GM19025 (cell line): ENCODE measurements at regions not wholly inside any gene's neighbourhood (a gene's known extent, or its start where the extent isn't known, plus 50 kb on each side); places are given as distances from the start of the nearest gene placed in this dataset.

ENCODE experiments used
- ATAC-seq: cut with Tn5 transposase; IDR thresholded peaks from one replicate; pipeline ENCODE4 v1.9.1; 2021; ENCODE audit warnings: mild to moderate bottlenecking, low read depth, moderate library complexity; ENCODE audit not compliant: unreplicated experiment

DNA sequence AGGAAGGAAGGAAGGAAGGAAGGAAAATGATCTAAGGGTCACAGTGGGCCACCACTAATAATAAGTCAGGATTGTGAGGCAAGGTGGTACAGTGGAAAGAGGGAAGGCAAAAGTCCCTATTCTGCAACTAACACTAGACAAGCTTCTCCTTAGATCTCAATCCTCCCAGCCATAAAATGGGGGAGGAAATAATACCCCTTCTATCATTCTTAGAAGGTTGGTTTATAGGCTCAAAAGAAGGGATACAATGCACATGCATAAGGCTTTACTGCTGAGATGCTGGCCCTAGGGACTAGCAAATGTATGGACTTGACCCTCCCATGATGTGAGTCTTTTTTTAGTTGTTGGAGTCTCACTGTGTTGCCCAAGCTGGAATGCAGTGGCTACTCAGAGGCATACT, 167.7 kb upstream of the ZNF507 start:
- no peak for ATAC-seq

DNA sequence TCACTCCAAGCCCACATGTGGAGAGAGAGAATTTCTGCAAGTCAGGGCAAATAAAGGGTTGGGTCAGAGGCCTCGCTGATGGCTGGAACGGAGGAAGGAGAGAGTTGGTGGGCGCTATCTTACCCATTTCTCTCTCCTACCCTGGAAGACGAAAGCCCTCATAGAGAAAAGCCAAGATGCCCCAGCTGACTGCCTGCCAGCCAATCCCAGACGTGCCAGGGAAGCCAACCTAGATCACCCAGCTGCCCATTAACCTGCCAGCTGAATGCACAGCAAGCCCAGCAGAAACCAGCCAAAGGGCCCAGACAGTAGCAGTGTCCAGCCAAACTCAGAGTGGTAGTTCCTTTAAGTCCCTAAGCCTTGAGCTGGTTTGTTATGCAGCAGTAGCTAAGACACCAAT, 167.0 kb upstream of the ZNF507 start:
- ATAC-seq: no peak

DNA sequence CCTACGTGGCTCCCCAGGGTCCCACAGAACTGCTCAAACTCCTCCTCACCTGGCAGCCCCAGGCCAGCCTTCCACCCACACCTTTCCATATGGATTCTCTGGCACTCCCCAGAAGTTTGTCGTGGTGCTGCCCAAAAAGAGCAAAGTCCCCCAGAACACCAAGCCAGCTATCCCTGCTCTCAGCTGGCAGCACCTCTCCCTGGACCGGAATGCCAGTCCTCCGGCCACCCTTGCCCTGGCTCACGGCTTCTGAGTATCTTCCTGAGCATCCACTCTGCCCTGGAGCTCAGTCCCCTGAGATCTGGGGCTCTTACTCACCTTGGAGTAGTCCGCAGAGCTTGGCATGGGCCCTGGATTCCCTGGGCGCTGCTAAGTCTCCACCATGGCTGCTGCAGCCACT, 166.5 kb upstream of the ZNF507 start:
- no peak for ATAC-seq

DNA sequence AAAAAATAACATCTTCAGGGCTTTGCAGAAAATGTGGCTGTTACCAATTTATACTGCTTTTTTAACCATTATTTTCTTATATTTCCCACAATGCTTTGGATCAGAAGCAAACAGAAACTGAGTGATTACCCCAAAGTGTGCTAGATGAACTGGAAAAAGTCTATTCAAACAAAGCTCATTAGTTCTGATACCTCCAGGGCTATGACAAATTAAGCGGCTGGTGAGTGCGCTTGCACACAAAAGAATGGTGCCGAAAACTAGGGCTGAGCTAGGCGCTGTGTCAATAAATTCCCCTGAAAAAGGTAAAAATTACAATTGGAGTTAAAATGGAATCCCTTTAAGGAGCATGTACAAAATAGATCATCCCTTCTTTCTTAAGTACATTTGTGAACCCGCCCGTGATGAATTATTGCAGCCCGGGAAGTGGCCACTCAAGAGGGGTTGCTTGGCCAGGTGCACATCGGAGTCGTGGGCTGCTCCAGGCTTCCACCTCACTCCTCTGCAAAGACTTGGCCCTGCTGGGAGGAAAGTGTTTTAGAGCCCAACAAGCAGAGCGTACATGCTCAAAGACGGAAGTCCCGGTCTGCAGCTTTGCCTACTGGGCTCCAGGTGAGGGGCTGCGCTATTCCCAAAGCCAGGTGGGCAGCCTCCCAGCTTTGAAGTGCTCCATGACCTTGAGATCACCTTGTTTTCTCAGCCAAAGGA, 164.0 kb upstream of the ZNF507 start:
- ATAC-seq: no peak

DNA sequence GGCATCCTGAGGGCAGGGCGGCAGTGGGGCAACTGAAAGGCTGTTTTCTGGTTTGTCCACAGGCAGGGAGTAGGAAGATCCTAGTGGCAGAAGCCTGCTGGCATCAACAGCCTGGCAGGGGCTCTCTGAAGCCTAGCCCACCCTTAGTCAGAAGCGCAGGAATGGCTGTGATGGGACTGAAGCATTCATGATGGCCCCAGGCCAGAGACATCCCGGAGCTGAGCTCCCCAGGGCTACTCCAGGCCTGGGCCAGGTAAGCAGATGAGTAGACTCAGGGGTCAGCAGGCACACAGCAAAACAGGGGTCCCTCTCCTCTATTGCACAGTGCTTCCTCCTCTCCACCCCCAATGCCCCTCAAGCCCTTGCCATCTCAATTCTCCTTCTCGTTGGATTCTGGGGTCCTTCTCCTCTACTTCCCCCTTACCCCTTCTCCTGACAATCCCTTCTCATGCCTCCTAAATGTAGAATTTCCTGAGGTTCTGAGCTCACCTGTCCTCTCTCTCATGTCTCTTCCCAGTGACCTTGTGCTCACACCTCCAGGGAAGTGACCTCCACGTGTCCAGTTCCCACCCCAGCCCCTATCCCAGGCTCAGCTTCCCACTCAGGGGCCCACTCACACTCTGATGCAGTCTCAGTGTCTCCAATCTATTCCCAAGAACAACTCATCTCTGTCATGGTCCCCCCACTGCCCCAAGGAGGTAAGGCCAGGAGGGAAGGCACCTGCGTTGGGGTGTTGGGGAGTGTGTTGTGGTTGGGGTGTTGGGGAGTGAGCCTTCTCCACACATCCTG, 158.7 kb upstream of the ZNF507 start:
- no peak for ATAC-seq

DNA sequence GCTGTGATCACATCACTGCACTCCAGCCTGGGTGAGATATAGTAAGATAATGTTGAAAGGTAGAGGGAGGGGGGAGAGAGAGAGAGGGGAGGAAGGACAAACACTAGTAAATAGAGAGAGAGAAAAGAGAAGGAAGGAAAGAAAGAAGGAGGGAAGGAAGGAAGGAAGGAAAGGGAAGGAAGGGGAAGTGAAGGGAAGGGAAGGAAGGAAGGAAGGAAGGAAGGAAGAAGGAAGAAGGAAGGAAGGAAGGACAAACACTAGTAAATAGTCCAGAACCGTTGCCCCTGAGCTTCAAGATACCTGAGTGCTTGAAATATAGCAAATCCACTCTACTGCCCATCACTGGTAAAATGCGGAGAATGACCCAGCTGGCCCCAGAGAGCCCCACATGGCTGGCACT, 156.5 kb upstream of the ZNF507 start:
- ATAC-seq: no peak

DNA sequence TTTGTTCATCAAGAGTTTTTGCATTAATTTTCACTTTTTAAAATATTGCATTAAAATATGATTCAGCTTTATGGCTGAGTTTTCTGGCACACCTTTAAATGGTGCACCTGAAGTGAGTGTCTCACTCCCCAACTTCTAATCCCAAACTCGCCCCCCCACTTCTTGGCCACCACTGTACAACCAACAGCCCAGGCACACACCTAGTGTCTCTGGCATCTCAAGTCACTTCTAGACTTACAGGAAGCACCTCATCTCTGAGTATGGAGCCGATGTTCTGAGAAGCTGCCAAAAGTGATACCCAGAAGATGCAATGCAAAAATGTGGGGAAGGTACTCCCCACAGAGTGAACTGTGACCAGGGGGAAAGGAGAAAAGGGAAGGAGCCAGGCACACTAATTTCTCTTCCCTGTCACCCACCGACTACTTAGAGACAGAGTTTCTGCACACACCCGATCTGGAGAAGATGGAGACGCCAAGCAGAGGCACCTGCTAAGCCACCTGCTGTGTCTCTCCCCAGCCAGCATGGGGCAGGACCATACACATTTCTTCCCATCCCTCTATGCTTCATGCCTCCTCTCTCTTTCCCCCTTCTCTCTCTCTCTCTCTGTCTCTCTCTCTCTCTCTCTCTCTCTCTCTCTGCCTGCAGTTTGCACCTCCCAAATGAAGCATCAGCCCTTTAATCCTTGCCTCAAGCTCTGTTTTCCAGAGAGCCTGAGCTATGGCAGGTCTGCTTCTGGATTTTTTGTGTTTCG, 155.3 kb upstream of the ZNF507 start:
- no peak for ATAC-seq

DNA sequence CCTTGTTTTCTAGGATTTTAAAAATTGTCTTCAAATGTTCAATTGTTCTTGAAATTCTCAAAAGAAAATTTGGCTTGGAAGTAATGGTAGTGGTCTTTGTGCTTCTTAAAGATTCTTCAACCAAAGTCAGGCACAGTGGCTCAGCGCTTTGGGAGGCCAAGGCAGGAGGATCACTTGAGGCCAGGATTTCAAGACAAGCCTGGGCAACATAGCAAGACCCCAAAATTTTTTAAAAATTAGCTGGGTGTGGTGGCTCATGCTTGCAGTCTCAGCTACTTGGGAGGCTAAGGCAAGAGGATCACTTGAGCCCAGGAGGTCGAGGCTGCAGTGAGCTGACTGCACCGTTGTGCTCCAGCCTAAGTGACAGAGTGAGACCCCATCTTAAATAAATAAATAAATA, 153.5 kb upstream of the ZNF507 start:
- ATAC-seq: no peak

DNA sequence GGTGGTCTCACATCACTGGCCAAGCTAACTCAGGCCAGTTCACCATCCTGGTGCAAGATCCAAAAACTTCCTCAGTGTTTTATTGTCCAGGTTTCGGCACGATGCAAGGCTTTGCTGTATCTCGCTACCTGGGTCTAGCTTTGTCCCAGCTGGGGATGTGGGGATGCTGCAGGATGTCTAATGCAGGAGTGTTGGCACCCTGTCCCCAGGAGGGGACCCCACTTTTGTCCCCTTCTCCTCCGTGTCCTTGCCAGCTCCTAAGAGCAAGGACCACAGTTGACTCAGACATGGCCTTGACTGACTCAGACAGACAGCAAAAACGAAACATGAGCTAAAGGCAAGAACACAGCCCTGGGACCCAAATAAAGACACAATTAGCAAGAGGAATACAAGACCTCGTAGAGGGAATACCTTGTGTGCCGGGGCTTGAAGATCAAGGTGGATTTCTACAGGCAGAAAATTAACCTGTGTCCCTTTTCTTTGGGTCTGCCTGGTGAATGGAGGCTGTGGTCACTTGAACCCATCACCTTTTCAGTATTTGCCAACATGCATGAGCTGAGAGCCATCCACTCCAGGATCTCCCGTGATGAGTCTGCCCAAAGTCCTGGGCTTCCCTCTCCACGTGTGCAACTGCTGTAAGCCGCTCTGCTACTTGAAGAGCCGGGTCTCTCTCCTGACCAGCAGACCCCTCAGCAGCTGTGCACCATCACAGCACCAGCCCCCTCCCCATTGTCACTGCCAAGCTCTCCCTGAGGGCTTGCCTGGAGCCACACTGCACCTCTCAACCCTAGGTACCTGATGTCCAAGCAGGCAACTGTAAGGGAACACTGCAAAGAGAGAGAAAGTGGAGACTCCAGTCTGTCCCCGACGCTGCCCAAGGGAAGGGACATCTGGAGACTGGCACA, 149.5 kb upstream of the ZNF507 start:
- no peak for ATAC-seq

DNA sequence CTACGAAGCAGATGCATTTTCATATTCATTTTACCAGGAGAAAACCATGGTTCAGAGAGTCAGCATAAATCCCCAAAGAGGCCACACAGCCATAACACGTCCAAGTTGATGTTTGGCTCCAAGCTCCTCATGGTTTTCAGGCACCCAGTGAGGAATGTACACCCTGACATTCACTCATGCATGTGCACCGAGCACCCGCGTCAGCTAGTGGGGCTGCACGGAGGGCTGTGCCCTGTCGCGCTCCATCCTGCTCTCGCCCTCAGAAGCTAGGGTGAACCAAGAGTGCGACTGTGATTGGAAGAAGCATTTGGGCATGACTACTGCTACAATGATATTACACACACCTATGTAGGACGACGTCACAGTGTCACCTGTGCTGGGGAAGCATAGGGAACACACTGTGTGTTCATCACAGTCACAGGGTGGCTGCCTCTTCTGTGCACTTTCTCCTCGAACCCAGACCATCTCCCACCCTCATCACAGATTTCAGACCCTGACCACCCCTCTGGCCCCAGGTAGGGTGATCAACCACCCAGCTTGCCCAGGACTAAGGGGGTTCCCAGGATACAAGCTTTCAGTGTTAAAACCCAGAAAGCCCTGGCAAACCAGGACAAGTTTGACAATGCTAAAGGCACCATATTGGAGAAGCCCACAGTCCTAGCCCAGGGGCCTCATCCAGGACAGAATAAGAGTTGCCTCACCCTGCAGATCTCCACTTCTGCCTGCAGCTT, 148.6 kb upstream of the ZNF507 start:
- ATAC-seq: no peak

DNA sequence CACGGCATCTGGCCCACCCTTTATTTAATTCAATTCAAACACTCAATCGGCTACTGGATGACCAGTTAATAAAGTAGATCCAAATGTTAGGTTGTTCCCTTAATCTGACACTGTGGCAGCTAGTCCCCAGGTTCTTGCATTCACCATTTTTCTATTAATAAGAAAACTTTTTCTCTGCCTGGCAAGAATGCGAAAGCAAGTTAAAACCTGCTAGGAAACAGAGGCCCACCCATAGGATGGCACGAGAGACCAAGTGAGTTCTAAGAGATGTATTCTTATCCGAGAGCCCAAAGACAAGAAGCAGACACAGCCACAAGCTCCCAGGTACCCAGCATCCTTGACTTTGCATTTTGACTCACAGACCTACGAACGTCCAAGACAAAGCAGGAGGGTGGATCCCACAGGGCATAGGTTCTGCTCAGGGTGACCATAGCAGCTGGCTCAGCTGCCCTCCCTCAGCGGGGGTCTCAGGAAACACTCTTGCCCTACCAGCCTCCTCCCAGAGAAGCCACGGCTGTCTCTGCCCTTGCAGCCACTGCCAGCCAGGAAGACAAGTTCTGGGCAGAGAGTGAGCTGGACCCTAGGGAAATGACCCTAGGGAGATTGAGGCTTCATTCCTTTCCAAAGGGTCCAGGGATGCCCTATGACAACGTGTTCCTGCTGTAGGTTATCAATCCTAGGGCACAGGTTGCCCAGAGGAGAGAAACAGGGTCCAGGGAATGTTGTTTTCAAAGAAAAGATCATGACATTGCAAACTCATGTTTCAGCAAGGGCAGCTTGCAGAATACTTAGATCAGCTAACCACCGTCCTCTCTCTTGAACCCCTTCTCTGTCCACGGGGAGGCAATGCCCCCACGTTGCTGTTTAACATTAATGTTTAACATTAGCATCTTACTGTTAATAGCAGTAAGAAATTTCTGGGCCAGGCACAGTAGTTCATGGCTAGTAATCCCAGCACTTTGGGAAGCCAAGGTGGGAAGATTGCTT, 147.2 kb upstream of the ZNF507 start:
- ATAC-seq: no peak

DNA sequence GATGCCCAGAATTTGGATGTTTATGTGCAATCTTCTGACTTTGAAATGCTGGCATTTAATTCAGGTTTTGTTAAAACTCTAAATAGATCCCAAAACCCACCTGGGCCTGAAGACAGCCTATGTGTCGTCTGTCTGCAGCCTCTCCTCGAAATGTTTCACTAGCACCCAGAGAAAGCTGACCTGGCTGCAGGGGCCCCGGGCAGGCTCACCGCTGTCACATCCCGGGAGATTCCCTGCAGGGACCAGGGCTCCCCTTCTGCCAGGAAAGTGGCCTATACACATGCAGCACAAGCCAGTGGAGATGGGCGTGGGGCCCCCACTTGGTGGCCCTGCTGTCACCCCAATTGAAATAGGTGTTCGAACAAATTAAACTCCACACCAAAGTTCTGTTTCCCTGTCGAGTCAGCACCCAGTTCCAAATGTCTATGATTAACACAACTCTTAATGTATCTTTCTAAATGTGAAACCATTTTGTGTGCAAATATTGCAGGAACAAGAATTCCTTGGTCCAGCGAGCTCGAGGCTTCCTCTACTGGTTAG, 145.8 kb upstream of the ZNF507 start:
- ATAC-seq: no peak

DNA sequence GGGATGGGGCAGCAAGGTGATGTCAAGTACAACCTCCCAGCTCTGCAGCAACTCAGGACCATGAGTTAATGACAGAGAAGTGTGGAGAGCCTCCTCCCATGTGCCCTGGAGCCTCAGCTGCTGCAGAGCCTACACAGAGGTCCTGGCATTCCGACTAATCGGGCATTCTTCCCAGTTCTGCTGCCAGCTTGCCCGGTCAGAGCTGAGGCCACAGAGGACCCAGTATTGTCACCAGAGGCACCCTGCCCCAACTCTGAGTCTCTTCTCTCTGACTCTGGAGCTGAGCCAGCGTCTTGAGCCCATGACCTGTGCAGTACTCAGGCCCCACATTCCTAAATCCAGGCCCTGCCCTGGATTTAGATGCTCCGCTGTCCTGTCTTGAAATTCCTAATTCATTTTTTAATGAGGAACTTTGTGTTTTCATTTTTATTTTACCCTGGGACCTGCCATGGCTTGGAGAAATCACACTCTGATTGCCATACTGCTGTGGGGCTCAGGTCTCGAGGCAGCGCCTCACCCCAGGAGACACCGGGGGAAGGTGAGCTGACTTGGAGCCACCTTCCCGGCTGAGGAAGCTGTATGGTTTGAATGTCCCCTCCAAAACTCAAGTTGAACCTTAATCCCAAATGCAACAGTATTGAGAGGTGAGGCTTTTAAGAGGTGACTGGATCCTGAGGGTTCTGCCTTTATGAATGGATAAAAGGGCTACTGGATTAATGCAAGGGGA, 144.9 kb upstream of the ZNF507 start:
- no peak for ATAC-seq

DNA sequence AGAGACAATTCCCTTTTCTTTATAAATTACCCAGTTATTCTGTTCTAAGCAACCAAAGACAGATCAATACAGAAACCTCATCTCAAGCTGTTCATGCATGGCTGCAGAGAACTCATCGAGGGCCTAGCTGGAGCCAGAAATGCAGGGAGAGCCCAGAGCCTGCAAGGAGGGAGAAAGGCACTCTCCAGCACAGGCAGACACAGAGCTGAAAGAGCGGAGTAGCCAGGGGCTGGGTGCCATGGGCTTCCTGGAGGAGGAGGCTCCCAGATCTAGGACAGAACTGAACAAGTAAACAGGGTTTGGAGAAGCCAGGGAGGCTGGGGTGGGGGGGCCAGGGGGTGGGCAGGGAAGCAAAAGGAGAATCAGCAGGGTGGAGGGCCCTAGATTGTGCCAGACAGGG, 144.2 kb upstream of the ZNF507 start:
- no peak for ATAC-seq

DNA sequence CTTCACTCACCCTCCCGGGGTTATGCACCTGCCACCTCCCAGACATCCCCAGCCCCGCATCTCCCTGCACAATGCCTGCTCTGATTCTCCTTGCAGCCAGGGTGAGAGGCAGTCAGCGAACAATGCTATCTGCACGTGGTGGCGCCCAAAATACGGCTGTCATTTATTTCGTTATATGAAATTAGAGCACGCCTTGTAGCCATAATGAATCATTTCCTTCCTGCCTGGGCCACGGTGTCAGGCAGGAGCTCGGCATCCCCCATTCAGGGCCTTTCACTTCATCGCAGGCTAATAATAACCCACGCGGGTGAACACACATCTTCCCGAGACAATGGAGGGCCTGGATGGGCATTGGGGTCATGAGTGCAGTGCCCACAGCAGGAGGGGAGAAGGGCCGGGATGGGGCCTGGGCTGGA, 143.8 kb upstream of the ZNF507 start:
- no peak for ATAC-seq

DNA sequence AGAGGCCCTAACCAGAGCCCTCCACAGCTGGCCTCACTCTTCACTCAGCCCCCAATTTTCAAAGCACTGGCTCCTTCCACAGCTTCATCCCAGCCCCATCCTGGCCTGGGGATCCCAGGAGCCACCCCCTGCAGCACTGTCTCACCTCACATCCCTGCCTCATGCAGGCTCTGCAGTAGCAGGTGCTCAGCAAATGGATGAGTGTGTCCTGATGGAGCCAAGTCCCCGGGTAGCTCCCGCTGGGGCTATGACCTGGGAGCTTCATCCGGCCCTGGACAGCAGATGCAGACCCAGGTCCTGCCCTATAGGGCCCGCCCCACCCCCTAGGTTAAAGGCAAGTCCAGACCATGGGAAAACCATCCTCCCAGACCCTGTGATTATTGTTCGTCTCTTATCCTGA, 143.2 kb upstream of the ZNF507 start:
- ATAC-seq: no peak

DNA sequence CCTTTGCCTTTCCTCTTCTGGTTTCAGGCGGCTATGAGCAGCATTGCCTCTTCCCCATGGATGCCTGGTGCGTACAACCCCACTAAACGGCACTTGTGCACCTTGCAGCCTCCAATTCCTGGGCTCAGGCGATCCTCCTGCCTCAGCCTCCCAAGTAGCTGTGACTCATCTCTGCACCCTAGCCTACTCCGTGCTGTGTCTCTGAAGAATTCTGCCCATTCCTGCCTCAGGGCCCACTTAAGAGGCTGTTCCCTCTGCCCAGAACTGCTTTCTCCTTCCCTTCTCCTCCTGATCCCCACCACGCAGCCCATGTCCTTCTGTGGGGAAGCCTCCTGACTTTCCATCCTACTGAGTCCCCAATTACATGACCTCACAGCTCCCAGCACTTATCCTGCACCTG, 142.2 kb upstream of the ZNF507 start:
- no peak for ATAC-seq

DNA sequence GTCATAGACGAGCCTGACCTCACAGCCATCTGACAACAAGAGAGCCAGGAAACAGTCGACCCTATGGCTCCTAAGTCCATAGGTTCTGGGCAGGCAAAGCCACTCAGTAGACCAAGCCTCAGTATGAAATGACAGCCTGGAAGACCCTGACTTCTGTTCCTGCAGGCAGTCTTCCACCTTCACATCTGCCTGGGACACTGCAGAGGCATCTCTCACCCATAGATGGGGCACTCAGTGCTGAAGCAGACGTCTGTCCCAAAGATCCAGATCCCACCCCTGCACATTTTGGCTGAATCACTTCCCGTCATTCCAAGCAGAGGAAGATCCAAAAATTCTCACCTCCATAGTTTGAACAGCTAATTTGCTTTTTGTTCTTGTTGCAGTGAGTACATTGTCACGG, 139.3 kb upstream of the ZNF507 start:
- no peak for ATAC-seq
